Fibroblast of skin of right quadriceps (primary cell): ENCODE measurements at regions not wholly inside any gene's neighbourhood (a gene's known extent, or its start where the extent isn't known, plus 50 kb on each side); places are given as distances from the start of the nearest gene placed in this dataset.
"Not testable (repeated sequence)": the region's sequence is repeated elsewhere in the genome, so short reads cannot be mapped to it uniquely, and the experiment has no call there.

Experiments used
- DNase-seq: peaks from one replicate; pipeline ENCODE4 v3.0.0-alpha.2; 2013

GRCh38 chr12:113726254-113726819, 239.8 kb downstream of the RBM19 start:
- no peak for DNase-seq

GRCh38 chr12:113725557-113725876, 240.6 kb downstream of the RBM19 start:
- no peak for DNase-seq

GRCh38 chr12:113724794-113725556, 241.2 kb downstream of the RBM19 start:
- no peak for DNase-seq

- DNase-seq: no peak
Measured at GRCh38 chr12:113723631-113724030, 242.5 kb downstream of the RBM19 start.

GRCh38 chr12:113722747-113723146, 243.4 kb downstream of the RBM19 start:
- no peak for DNase-seq

- no peak for DNase-seq
Measured at GRCh38 chr12:113720629-113721028, 245.5 kb downstream of the RBM19 start.

- no peak for DNase-seq
Measured at GRCh38 chr12:113719911-113720591, 246.1 kb downstream of the RBM19 start.

GRCh38 chr12:113713156-113713555, 241.5 kb upstream of the LHX5 start:
- no peak for DNase-seq

GRCh38 chr12:113712481-113712880, 240.8 kb upstream of the LHX5 start:
- DNase-seq: no peak

- no peak for DNase-seq
Measured at GRCh38 chr12:113710216-113710615, 238.5 kb upstream of the LHX5 start.

GRCh38 chr12:113709456-113709855, 237.8 kb upstream of the LHX5 start:
- no peak for DNase-seq

GRCh38 chr12:113702836-113703235, 231.2 kb upstream of the LHX5 start:
- no peak for DNase-seq

GRCh38 chr12:113702276-113702675, 230.6 kb upstream of the LHX5 start:
- no peak for DNase-seq

GRCh38 chr12:113700943-113701342, 229.3 kb upstream of the LHX5 start:
- DNase-seq: no peak

GRCh38 chr12:113699984-113700383, 228.3 kb upstream of the LHX5 start:
- DNase-seq: not testable (repeated sequence)

- DNase-seq: no peak
Measured at GRCh38 chr12:113698510-113698858, 226.8 kb upstream of the LHX5 start.

- DNase-seq: no peak
Measured at GRCh38 chr12:113697651-113698509, 226.2 kb upstream of the LHX5 start.

- DNase-seq: no peak
Measured at GRCh38 chr12:113697104-113697503, 225.4 kb upstream of the LHX5 start.

GRCh38 chr12:113693693-113694092, 222.0 kb upstream of the LHX5 start:
- no peak for DNase-seq

GRCh38 chr12:113689047-113689610, 217.5 kb upstream of the LHX5 start:
- no peak for DNase-seq

- DNase-seq: no peak
Measured at GRCh38 chr12:113688313-113688712, 216.6 kb upstream of the LHX5 start.

GRCh38 chr12:113684908-113685782, 213.5 kb upstream of the LHX5 start:
- DNase-seq: no peak
